IMR-90 (cell line): ENCODE measurements at regions not wholly inside any gene's neighbourhood (a gene's known extent, or its start where the extent isn't known, plus 50 kb on each side); places are given as distances from the start of the nearest gene placed in this dataset.
A peak's percentile ranks its signal among the peaks of the same experiment; 100 is the strongest.

Experiments used
- ATAC-seq: fragments of 200-7000 bp; cut with Tn5 transposase; 2 replicates; pipeline ENCODE4 v1.9.1; 2020; ENCODE audit warnings: low read depth, mild to moderate bottlenecking, moderate library complexity
- BruUV-seq: library from RNA; stranded (reverse); fragments of 400-500 nt; replicated peaks from 2 replicates; lab custom pipeline; 2021; lab: Mats Ljungman, UMichigan
- CTCF ChIA-PET: fragments of 300-600 bp; formaldehyde crosslinking; extraction: SDS; loops from one replicate; lab custom pipeline; 2021; ENCODE audit warnings: antibody characterized with exemption; lab: Yijun Ruan, JAX
- POLR2A ChIA-PET: fragments of 300-600 bp; sonication (Branson Sonifier 250); formaldehyde crosslinking; loops from one replicate; lab custom pipeline; 2022; ENCODE audit warnings: antibody characterized with exemption; ENCODE audit not compliant: unreplicated experiment; lab: Charles Lee
- DNase-seq: peaks from one replicate; pipeline ENCODE4 v3.0.0; 2013
- H2AFZ ChIP-seq: replicated peaks from 2 replicates; pipeline ENCODE3; 2013; ENCODE audit warnings: low read length, mild to moderate bottlenecking; ENCODE audit not compliant: poor library complexity
- H2AK5ac ChIP-seq: 2 replicates; pipeline ENCODE4 v1.6.1; 2013; ENCODE audit warnings: low read depth, low read length, inconsistent platforms
- H2AK9ac ChIP-seq: replicated peaks from 2 replicates; pipeline ENCODE3; 2013; ENCODE audit warnings: mild to moderate bottlenecking, low read depth, low read length, moderate library complexity; ENCODE audit not compliant: poor library complexity
- H2BK120ac ChIP-seq: 2 replicates; pipeline ENCODE4 v1.6.1; 2013; ENCODE audit warnings: low read depth, low read length, inconsistent platforms
- H2BK15ac ChIP-seq: 3 replicates; pipeline ENCODE4 v1.6.1; 2013; ENCODE audit warnings: low read depth, low read length, inconsistent platforms
- H2BK20ac ChIP-seq: 2 replicates; pipeline ENCODE4 v1.6.1; 2013; ENCODE audit warnings: low read depth, mild to moderate bottlenecking, inconsistent platforms, low read length, moderate library complexity
- H2BK5ac ChIP-seq: 2 replicates; pipeline ENCODE4 v1.6.1; 2013; ENCODE audit warnings: mild to moderate bottlenecking, low read depth, low read length, inconsistent platforms; ENCODE audit not compliant: poor library complexity, severe bottlenecking
- H3K14ac ChIP-seq: replicated peaks from 2 replicates; pipeline ENCODE4 v1.6.1; 2013; ENCODE audit warnings: low read depth, low read length, inconsistent platforms
- H3K18ac ChIP-seq: 2 replicates; pipeline ENCODE4 v1.6.1; 2013; ENCODE audit warnings: low read depth, low read length, control low read depth
- H3K23ac ChIP-seq: 2 replicates; pipeline ENCODE4 v1.6.1; 2013; ENCODE audit warnings: low read depth, low read length, inconsistent platforms
- H3K27ac ChIP-seq: 2 replicates; pipeline ENCODE4 v1.5.1; 2013; ENCODE audit warnings: mild to moderate bottlenecking, control low read depth, low read length; ENCODE audit not compliant: insufficient read depth
- H3K27me3 ChIP-seq: 2 replicates; pipeline ENCODE4 v1.6.1; 2013; ENCODE audit warnings: low read length; ENCODE audit not compliant: control insufficient read depth, insufficient read depth
- H3K36me3 ChIP-seq: 2 replicates; pipeline ENCODE4 v1.6.1; 2013; ENCODE audit warnings: low read length, mixed read lengths; ENCODE audit not compliant: control insufficient read depth, insufficient read depth
- H3K4ac ChIP-seq: 2 replicates; pipeline ENCODE4 v1.6.1; 2013; ENCODE audit warnings: low read depth, low read length, inconsistent platforms
- H3K4me1 ChIP-seq: 2 replicates; pipeline ENCODE4 v1.6.1; 2013; ENCODE audit warnings: low read length, mixed read lengths; ENCODE audit not compliant: control insufficient read depth, insufficient read depth
- H3K4me2 ChIP-seq: 2 replicates; pipeline ENCODE4 v1.6.1; 2013; ENCODE audit warnings: low read depth, mild to moderate bottlenecking, control low read depth, low read length, moderate library complexity
- H3K4me3 ChIP-seq: 2 replicates; pipeline ENCODE4 v1.5.1; 2013; ENCODE audit warnings: low read depth, mild to moderate bottlenecking, control low read depth, low read length, moderate library complexity; ENCODE audit not compliant: insufficient read depth
- H3K56ac ChIP-seq: 2 replicates; pipeline ENCODE4 v1.6.1; 2013; ENCODE audit warnings: low read length, inconsistent platforms; ENCODE audit not compliant: insufficient read depth; ENCODE audit errors: extremely low read depth
- H3K79me1 ChIP-seq, 2 experiments: 2 replicates each; pipeline ENCODE4 v1.6.1; 2013; ENCODE audit warnings: low read length in 2 of 2, inconsistent platforms in 1 of 2, low read depth in 1 of 2
- H3K9ac ChIP-seq: 2 replicates; pipeline ENCODE4 v1.6.1; 2013; ENCODE audit warnings: low read depth, low read length, control low read depth
- H3K9me1 ChIP-seq: 2 replicates; pipeline ENCODE4 v1.6.1; 2013; ENCODE audit warnings: low read length, inconsistent platforms; ENCODE audit not compliant: insufficient read depth
- H3K9me3 ChIP-seq: 2 replicates; pipeline ENCODE4 v1.6.1; 2013; ENCODE audit warnings: low read length; ENCODE audit not compliant: control insufficient read depth, insufficient read depth
- H4K20me1 ChIP-seq: 2 replicates; pipeline ENCODE4 v1.6.1; 2013; ENCODE audit warnings: low read length, inconsistent platforms; ENCODE audit not compliant: insufficient read depth
- H4K5ac ChIP-seq: 2 replicates; pipeline ENCODE4 v1.6.1; 2013; ENCODE audit warnings: mild to moderate bottlenecking, low read depth, low read length, control low read depth
- H4K8ac ChIP-seq, 2 experiments: 2 replicates each; pipeline ENCODE4 v1.6.1; 2013; ENCODE audit warnings: low read depth in 2 of 2, low read length in 2 of 2, control low read depth in 1 of 2, inconsistent platforms in 1 of 2
- H4K91ac ChIP-seq: 2 replicates; pipeline ENCODE4 v1.6.1; 2013; ENCODE audit warnings: low read depth, low read length, inconsistent platforms; ENCODE audit not compliant: insufficient read depth
- CHD1 ChIP-seq: IDR thresholded peaks from 2 replicates; pipeline ENCODE4 v1.6.1; 2012; ENCODE audit warnings: low read depth, low read length, improper control_type of control experiment
- FOS ChIP-seq: fragments of 150-350 bp; IDR thresholded peaks from 2 replicates; pipeline ENCODE4 v1.6.1; 2016; ENCODE audit warnings: low read depth, low read length
- MAZ ChIP-seq: IDR thresholded peaks from 2 replicates; pipeline ENCODE4 v1.6.1; 2012; ENCODE audit warnings: low read depth, mild to moderate bottlenecking, low read length, improper control_type of control experiment, moderate library complexity, borderline replicate concordance
- MXI1 ChIP-seq: IDR thresholded peaks from 2 replicates; pipeline ENCODE4 v1.6.1; 2012; ENCODE audit warnings: low read depth, mild to moderate bottlenecking, low read length, moderate library complexity, borderline replicate concordance
- NFE2L2 ChIP-seq: fragments of 150-350 bp; IDR thresholded peaks from 2 replicates; pipeline ENCODE4 v1.6.1; 2016; ENCODE audit warnings: low read depth, mild to moderate bottlenecking, low read length
- POLR2A ChIP-seq: IDR thresholded peaks from 2 replicates; pipeline ENCODE4 v1.6.1; 2012; ENCODE audit warnings: mild to moderate bottlenecking, low read depth, low read length
- WGBS, 2 experiments: methylation state at CpG; one replicate each; pipeline versions ENCODE4 v1.1.5 to v1.1.7; 2013; ENCODE audit warnings: missing lambda C conversion rate in 2 of 2; ENCODE audit not compliant: insufficient read length in 1 of 2; ENCODE audit errors: extremely low coverage in 2 of 2; 5-methylcytosine and 5-hydroxymethylcytosine counted together
- dilution Hi-C: fragments of 300-500 bp; cut with HindIII; formaldehyde crosslinking; loops from one replicate; pipeline ENCODE4 v1.14.3; 2018; ENCODE audit warnings: low sequenced_read_pairs; ENCODE audit not compliant: unreplicated experiment
- in situ Hi-C: fragments of 300-500 bp; cut with MboI; formaldehyde crosslinking; loops from 3 replicates; pipeline ENCODE4 v1.14.3; 2019; ENCODE audit warnings: low sequenced_read_pairs, inconsistent platforms, mixed read lengths
- intact Hi-C: fragments of 100-400 bp; cut with micrococcal nuclease; formaldehyde crosslinking; loops from 2 replicates; pipeline ENCODE4 v1.10.0; 2022

- H3K4me1 ChIP-seq, result no peaks in the 10 kb centered on the region
- H3K56ac ChIP-seq, result no peak overlapping the region
- H3K14ac ChIP-seq, result no peak overlapping the region
- ChIA-PET POLR2A (no interaction called here), CTCF (no interaction called here)
- no peaks in the 10 kb centered on the region for H3K9me1 ChIP-seq
- H3K4ac ChIP-seq, result no peak overlapping the region
- H3K4me2 ChIP-seq, result no peak overlapping the region
- no peak overlapping the region for H3K4me3 ChIP-seq
- TF ChIP-seq POLR2A (no peak), MXI1 (no peak), MAZ (no peak), NFE2L2 (no peak), FOS (no peak), CHD1 (no peak)
- H2BK5ac ChIP-seq, result no peak overlapping the region
- H3K36me3 ChIP-seq, result no peaks in the 10 kb centered on the region
- no peak overlapping the region for H3K9ac ChIP-seq
- H2AK5ac ChIP-seq, result no peak overlapping the region
- ATAC-seq (no peak), DNase-seq (no peak)
- intact Hi-C loops, result loop anchor here (2.0 kb wide), 1 partner anchor 39 kb away; no protein-coding TSS in a partner anchor
- no peaks in the 10 kb centered on the region for H3K27me3 ChIP-seq
- H2BK15ac ChIP-seq, result no peak overlapping the region
- no peak overlapping the region for H2BK20ac ChIP-seq
- no peaks in the 10 kb centered on the region for H3K79me1 ChIP-seq
- H4K8ac ChIP-seq, result no peak overlapping the region
- BruUV-seq, result no TSS peak
- dilution Hi-C loops, result no loop called here
- H4K91ac ChIP-seq, result peak overlapping the region; percentile 36; the same call in 1 of the 2 replicates
- no peak overlapping the region for H2AFZ ChIP-seq
- no peak overlapping the region for H4K5ac ChIP-seq
- H3K27ac ChIP-seq, result no peak overlapping the region
- H4K20me1 ChIP-seq, result no peaks in the 10 kb centered on the region
- 62% methylated on average over 3 of the region's 4 CpGs; no CpG with 5 or more reads in 1 of the 2 experiments for WGBS, 2 experiments
- in situ Hi-C loops, result no loop called here
- H3K23ac ChIP-seq, result no peak overlapping the region
- H3K9me3 ChIP-seq, result peaks cover 11% of the 10 kb centered on the region
- H2AK9ac ChIP-seq, result no peak overlapping the region
- no peak overlapping the region for H3K18ac ChIP-seq
- no peak overlapping the region for H2BK120ac ChIP-seq
These were observed 205.8 kb upstream of the DUSP10 start for GRCh38 chr1:221947731-221948130.
